Activated CD8-positive, alpha-beta memory T cell treated with anti-CD3 and anti-CD28 coated beads, Interleukin-2, amount 50 U/mL, for 24 hours (primary cell): ENCODE measurements at regions not wholly inside any gene's neighbourhood (a gene's known extent, or its start where the extent isn't known, plus 50 kb on each side); places are given as distances from the start of the nearest gene placed in this dataset.
"Not testable (repeated sequence)": the region's sequence is repeated elsewhere in the genome, so short reads cannot be mapped to it uniquely, and the experiment has no call there.

Experiments used
- DNase-seq: peaks from one replicate; pipeline ENCODE4 v3.0.0-alpha.2; 2020; ENCODE audit errors: extremely low read depth

DNA sequence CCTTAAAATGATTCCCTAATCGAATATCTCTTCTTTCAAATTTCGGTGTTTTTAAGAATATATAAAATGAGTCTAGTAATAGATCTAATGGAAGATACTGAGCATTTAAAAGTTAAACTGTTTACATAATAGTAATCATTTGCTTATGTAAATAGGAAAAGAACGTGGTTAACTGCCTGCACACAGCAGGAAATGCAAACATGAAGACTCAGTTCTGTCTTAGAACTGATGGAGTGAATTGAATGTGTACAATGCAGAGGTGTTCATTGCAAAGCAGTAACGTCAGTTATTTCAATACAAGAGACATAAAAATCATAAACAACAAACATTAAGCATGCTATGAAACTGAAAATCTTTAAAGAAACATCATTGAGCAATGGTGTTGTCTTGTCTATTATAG is 359.4 kb upstream of the ADAMTS5 start:
- DNase-seq = no peak

DNA sequence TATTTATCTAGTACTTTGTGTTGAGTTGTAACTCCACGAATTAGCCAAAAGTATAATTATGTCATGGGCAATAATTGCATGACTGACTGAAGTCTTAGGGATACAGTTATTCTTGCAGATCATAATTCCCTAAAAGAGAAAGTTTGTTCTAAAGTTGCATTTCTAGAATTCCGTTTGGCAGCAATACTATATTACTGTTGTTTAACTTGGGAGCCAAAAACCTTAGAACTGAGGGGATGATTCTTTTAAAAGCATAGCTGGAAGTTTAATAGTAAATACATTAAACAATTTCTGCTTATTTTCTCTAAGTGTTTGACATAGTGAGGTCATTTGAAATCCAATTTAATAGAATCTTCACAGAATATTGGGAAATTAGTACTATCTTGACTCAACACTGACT is 356.4 kb upstream of the ADAMTS5 start:
- DNase-seq = no peak

DNA sequence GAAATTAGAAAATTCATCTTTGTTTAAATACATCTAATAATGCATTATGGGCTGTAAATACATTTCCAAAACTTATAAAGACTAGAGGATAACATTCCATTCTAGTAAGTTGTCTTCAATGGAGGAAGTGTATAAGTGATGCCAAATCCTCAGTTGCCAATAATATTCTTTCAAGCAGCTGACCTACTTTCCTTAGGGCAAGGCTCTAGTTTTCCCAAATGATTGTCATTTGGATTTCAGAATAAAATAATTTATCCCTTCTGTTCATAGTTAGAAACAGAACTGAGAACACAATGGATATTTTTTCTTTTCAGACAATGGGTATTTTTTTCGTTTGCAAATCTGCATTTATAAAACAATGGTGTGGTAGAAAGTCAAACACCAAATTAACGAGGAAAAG is 354.9 kb upstream of the ADAMTS5 start:
- DNase-seq = no peak

DNA sequence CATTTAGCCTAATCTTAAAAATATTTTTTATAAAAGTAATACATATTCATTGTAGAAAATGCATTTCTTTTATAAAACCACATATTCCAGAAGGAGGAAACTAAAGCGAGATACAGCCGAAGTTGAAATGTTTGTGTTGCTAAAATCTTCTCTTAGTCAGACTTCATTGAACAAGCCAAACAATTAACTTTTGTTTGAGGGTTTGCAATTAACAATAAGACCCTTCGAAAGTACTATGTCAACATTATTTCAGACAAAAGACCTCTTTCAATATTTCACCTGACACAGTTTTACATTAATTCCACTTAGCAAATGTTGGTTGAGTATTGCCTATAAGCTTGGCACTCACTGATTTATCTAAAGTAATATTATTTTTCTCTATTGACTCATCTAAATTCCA is 354.0 kb upstream of the ADAMTS5 start:
- DNase-seq = no peak

DNA sequence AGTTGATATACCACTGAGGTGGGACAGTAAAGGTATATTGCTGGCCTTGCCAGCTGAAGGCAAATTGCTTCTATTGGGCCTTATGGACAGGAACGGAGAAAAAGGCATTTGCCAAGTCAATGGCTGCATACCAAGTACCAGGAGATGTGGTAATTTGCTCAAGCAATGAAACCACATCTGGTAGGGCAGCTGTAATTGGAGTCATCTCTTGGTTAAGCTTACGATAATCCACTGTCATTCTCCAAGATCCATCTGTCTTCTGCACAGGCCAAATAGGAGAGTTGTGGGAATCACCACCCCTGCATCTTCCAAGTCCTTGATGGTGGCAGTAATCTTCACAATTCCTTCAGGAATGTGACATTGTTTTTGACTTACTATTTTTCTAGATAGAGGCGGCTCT is 350.7 kb upstream of the ADAMTS5 start:
- DNase-seq = not testable (repeated sequence)

DNA sequence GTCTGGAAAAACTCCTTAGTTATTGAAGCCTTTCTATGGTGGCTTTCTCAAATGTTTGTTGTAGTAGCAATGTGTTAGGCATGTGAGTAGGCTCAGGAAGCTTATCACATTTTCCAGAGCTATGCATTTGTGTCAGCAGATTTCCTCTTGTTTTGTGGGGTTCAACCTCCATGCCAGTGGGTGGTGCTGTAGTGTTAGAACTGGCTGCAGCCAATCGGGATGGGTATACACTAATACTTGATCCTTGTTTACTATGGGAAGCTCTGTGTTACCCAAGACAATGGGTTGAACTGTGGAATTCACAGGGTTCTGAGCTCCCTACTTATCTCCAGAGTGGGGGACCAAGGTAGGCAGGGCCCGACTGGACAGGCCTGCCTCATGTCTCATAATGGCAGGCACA is 348.5 kb upstream of the ADAMTS5 start:
- DNase-seq = no peak

DNA sequence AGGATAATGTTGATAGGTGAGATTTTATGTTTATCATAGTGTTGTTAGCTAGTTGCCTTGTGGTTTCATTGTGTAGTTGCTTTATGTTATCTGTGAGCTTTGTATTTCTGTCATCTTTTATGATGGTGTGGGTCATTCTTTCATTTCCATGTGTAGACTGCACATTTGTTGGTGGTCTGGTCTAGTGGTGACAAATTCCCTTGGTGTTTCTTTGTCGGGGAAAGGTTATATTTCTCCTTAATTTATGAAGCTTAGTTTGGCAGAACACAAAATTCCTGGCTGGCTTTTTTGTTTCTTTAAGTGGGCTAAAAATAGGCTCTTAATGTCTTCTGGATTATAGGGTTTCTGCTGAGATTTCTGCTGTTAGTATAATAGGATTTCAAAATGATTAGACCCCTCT is 347.2 kb upstream of the ADAMTS5 start:
- no peak for DNase-seq

DNA sequence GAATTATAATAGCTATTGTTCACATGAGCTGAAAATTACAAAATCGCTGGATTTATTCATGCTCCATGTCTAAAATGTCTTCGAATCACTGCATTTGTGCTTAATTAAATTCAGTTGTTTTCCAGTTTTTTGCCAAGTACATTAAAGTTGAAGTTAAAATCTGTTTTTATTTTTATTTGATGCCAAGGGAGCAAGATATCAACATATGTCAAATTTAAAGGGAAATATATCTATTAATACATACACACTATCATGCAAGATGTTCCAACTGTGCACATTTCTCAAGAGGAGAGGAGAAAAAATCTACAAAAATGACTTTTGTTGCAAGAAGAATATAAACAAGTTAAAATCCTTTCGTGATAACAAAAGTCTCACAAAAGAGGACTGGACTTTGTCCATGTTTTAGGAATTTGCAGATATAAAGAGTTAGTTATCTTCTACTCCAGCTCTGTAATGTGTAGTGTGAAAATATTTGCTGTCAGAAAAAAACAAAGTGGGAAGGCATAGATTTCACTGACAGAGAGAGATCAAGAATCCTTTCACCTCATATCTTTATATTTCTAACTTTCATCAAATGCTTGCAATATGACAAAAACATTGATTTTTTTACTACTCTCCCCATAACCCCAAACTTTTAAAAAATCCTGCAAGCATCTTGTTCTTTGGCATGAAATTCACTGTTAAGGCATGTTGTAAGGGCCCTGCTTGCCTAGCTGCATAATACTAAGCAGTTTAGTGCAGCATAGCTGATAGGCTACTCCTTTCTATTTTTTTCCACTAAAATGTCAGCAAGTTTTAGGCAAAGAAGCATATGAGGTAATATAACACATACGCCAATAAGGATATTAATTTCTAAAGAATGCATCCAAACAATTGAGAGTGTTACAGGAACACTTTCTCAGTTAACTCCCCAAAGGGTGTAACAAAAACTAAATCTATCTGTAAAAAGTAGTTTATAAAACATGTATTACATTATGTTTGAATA is 340.2 kb upstream of the ADAMTS5 start:
- DNase-seq = no peak

DNA sequence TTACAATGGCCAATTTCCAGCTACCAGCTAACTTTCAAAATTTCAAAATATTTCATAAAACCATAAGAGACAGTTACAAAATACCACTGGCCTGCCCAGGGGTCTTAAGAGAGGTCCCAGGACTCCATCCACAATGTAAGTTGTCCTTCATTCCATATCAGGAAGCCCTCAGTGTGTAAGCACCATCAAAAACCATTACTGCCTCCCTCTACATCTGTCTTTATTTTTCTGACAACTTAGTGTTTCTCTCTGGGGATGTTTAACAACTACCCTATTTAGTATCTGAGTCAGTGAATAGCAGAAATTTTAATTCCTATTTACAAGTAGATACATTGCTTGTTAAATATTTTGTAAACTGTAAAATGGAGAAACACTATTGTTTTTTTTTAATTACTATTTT is 339.3 kb upstream of the ADAMTS5 start:
- no peak for DNase-seq

DNA sequence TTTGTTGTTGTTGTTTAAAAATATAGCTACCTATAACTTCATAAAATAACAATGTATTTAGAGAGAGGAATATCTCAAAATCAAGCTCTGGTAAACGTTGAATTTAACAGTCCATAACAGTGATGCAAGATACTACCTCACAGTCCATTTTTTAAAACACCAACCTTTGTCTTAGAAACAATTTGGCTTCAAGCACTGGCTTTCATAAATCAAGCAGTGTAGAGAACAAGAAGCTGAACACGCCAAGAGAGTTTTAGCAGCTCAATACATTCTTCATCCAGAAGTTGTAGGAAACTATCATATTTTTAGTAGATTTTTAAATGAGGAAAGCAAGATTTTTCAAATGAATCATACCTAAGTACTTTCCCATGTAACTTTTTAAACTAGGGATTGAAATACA is 334.3 kb upstream of the ADAMTS5 start:
- no peak for DNase-seq

DNA sequence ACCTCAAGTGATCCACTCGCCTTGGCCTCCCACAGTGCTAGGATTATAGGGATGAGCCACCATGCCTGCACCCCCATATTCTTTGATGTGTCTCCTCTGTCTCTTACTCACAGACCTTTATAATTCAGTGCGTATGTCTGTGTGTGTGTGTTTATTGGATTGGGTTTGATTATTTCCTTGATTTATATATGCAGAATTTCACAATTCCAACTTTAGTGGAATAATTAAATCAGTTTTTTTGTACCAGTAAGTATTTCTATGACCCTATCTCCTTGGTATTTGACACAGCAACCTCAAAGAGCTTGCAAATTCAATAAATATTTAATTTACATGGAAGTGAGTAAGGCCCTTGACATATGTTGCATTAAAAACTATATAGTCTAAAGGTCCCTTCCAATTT is 333.9 kb upstream of the ADAMTS5 start:
- no peak for DNase-seq

DNA sequence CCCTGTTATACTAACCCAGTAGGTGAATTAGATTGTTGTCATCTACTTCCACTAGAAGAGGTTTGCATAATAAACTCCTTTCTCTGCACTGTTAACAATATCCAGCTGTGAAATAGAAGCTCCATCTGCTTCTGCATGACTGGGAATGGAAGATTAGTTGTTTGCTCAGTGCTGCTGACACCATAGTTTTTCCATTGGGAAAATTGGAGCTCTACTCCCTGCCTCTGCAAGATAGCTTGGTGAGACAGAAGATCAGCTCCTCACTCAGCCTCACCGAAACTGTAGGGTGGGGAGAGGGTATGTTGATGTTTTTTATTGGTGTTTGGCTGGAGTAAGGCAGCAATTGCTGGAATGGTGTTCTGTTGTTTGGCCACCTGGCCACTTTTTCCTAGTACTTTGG is 331.6 kb upstream of the ADAMTS5 start:
- DNase-seq = no peak

DNA sequence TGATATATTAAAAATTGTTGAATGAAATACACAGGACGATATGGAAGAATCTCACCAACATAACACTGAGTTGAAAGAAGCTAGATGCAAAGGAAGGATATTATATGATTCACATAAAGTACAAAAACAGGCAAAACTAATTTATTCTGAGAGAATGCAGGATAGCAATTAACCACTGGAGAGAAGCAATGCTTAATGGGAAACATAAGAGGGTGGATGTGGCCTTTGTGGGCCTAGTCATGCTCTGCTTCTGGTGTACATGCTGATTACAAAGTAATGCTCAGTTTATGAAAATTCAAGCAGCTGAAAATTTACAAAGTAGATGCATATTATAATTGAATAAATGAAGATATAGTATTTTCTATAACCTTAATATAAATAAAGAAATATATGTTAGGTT is 326.4 kb upstream of the ADAMTS5 start:
- DNase-seq = no peak

DNA sequence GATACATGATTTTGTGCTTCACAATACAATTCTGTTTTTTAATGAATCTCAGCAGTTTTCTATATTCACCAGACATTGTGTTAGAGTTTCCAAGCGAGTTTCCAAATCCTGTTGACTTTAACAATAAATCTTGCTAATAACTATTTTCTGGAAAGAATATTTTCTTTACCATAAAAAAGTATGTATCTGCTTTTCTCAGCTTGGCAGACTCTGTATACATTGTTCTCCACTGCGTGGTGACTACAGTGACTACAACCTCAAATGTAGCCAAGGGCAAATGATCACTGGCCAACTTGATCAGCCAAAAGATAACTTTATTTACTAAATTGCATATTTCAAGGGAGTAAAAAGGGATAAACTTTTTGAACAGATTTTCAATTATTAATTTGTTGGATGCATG is 325.9 kb upstream of the ADAMTS5 start:
- no peak for DNase-seq

DNA sequence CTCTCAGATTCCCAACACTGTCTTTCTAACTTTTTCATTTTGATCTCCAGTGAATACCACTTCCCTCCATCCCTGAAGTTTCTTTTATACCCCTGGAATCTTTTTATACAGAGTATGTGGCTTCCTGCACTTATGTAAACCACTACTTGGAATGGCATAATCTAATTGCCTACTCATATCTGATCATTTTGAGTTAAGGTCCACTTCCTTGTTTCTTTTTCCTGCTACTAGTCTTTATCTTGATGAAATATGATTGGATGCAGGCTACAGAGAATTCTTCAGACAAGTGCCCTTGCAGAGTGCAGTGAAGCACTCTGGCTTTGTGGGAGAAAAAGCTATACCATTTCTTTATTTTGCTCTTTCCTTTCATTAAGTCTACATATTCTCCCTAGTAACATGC is 325.3 kb upstream of the ADAMTS5 start:
- no peak for DNase-seq

DNA sequence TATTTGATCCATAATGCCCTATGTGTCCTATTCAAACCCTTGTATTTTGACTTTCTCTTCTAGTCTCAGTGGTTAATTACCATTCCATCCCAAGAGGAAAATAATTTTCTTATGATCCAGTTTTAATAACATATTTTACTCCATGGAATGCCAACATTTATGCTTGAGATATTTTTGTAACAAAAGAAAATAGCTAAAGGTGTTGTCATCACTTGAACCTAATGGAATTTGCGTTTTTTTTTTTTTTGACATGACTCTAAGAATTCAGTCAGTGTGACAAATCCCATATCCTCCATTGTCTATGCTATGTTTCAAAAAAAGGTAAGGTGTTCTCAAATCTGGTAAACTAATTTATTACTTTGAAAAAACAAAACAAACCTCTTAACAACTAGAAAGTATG is 324.1 kb upstream of the ADAMTS5 start:
- no peak for DNase-seq

DNA sequence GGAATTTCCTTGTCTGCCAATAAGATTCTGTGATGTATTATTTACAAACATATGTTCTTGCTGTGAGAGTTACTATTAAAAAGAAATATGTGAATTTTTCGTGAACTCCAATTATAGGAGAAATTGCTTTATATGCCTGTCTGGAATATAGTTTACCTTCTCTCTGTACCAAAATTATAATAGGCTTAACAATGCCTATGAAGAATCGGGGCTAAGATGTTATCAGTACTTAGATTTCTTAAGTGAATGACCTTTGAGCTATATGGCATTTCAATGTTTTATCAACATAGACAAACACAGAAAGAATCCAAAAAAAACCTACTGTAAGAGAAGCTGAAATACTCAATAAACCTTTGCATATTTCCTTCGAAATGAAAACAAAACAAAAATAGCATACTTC is 323.1 kb upstream of the ADAMTS5 start:
- no peak for DNase-seq

DNA sequence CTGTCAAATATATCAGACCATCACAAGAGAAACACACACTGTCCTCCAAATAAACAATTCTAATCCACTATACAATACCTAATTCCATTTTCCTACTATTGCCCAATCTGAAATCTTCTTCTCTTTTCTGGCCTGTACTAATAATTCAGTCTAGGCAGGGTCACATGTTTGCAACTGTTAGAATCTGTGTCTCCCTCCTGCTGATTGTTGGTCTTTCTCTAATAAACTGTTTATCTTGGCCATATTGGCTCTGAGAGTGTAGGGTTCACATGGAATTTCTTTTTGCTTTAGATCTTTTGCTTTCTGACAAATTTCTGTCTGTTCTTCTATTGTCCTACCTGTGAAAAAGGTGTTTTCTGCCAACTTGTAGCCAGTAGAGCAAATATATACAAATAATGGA is 319.9 kb upstream of the ADAMTS5 start:
- DNase-seq = no peak

DNA sequence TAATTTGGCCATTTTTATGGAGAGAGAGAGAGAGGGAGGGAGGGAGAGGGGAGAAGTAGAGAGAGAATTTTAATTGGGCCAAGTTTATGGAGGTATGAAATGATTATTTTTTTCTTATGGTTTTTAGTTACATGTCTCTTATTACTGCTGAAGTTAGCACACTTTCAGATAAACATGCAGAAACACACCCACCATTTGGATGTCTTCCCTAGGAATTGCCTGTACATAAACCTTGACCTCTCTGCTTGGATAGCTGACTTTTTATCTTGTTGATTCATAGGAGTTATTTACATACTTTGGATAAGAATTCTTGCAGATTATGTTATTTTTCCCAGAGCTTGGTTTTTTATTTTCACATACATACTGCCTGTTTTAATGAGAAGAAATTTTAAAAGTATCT is 310.2 kb upstream of the ADAMTS5 start:
- DNase-seq = no peak

DNA sequence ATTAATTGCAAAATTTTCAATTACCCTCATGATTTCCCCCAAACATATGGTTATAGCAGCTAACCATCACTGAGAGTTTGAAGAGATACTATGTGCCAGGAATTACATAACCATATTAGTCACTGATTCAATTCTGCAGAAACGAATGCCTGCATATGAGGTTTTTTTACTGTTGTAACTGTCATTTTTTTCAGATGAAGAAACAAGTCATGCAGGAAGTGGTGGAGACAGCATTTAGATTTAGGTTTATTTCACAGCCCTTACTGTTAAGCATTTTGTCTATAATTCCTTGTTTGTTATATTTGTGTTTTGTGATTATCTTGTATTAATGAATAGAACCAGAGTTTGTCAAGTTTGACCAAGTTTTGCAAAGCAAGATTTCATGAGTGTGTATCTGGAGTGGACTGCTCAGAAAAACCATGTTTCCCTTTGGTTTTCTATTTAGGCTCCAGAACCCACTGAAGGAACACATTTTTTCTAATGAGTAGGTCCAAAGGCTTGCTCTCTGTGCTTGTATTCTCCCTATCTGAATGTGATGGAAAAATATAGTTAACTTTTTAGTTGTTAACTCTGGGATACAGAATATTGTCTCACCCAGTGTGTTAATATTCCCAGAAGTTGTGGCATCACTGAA is 308.5 kb upstream of the ADAMTS5 start:
- DNase-seq = no peak

DNA sequence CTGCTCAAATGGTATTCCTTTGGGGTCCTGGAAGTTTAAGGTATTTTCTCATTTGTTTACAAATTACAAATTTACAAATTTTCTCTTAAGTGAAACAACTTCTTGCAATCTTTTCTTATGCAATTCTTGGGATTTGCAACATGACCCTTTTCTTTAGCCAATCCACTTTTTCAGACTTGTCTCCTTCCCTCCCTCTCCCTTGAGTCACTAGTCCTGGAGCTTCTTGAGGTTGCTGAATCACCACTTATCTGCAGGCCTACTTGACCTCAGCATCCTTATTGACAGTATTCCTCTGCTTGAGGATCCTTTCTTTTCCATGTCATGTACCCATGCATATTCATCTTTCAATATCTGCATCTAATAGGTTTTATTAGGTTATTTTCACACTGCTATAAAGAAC is 302.8 kb upstream of the ADAMTS5 start:
- no peak for DNase-seq

DNA sequence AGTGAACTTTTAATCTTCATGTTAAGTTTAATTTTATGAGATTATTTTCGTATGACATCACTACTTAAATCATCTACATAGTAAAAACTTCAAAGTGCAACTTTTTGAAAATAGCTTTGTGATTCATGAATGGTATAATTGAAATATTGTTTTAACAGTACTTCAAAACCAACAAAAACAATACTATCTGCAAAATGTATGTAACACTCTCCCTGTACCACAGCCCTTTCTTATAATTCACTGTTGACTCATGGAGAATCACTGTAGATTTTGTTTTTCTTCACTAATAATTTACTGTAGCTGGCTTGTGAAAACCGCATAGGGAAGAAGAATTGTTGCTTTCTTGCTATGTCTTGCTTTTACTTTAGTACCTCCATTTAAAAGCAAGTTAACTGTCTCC is 301.4 kb upstream of the ADAMTS5 start:
- DNase-seq = no peak

DNA sequence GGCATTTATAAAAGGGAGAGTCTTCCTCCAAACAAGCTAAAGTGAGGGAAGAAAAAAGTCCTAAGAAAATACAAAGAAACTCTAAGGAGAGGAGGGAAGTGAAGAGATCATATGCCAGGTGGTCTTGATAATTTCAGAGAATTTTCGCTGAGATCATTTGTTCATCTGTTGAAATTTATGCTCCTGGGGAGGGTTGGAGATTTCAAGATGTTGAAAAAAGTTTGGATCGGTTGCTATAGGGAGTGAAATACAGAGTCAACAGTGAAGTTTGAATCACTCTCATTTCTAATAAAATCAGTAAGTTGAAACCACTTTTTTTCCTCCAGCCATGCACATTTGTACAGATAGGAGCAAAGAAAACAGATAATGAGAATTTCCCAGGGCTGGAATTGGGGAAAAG is 299.1 kb upstream of the ADAMTS5 start:
- DNase-seq = no peak
